ENCODE measurements at regions not wholly inside any gene's neighbourhood (a gene's known extent, or its start where the extent isn't known, plus 50 kb on each side); places are given as distances from the start of the nearest gene placed in this dataset.

GRCh38 chr17:77792626-77793025, 165.9 kb upstream of the TNRC6C start:
- TF ChIP-seq ATF2 (CRISPR knock-in tag; IDR thresholded peaks at IDR 0.05) (no peak), REST (IDR thresholded peaks at IDR 0.05; ENCODE audit: borderline replicate concordance in 1 of 2, low read depth in 1 of 2, low read length in 2 of 2) (no peak), HNF4G (IDR thresholded peaks at IDR 0.05; ENCODE audit: borderline replicate concordance, low read depth, low read length) (no peak), HNF4G (CRISPR knock-in tag; IDR thresholded peaks at IDR 0.05; ENCODE audit: borderline replicate concordance, low read depth) (no peak), POLR2A (IDR thresholded peaks at IDR 0.05; ENCODE audit: insufficient read depth in 1 of 2, low read depth in 2 of 2, low read length in 2 of 2) (no peak), TMF1 (CRISPR knock-in tag; IDR thresholded peaks at IDR 0.05; ENCODE audit: low read depth) (no peak), MYNN (CRISPR knock-in tag; IDR thresholded peaks at IDR 0.05; ENCODE audit: low read depth) (no peak), TFAP4 (IDR thresholded peaks at IDR 0.05; ENCODE audit: borderline replicate concordance, low read depth) (no peak), ATM (IDR thresholded peaks at IDR 0.05; ENCODE audit: borderline replicate concordance) (no peak), MYC (CRISPR knock-in tag; IDR thresholded peaks at IDR 0.05; ENCODE audit: borderline replicate concordance) (no peak)

All from HepG2 (cell line).